ENCODE measurements at regions not wholly inside any gene's neighbourhood (a gene's known extent, or its start where the extent isn't known, plus 50 kb on each side); places are given as distances from the start of the nearest gene placed in this dataset.

- TF ChIP-seq CTCF (IDR thresholded peaks at IDR 0.05) = no peak
- DNase-seq (ENCODE audit: low spot score) = no peak
- H3K9me3 Mint-ChIP-seq (ENCODE audit: low read depth) = peaks cover 16% of the 10 kb centered on the region
- H3K27me3 Mint-ChIP-seq (ENCODE audit: low read depth) = no peaks in the 10 kb centered on the region
- no peak overlapping the region for H3K27ac Mint-ChIP-seq (ENCODE audit: unreplicated experiment)
- peaks cover 5% of the 10 kb centered on the region for H3K36me3 Mint-ChIP-seq (ENCODE audit: low read depth)
- no peak overlapping the region for H3K4me3 Mint-ChIP-seq (ENCODE audit: unreplicated experiment)
- peaks cover 11% of the 10 kb centered on the region for H3K4me1 Mint-ChIP-seq (ENCODE audit: low read depth)
These were observed 328.4 kb upstream of the NFE2L3 start for GRCh38 chr7:25823571-25823970.

- Mint-ChIP-seq H3K4me3 (ENCODE audit: unreplicated experiment) (no peak overlapping the region), H3K9me3 (ENCODE audit: low read depth) (peaks cover 16% of the 10 kb centered on the region), H3K36me3 (ENCODE audit: low read depth) (peaks cover 5% of the 10 kb centered on the region), H3K4me1 (ENCODE audit: low read depth) (peaks cover 45% of the 10 kb centered on the region), H3K27me3 (ENCODE audit: low read depth) (no peaks in the 10 kb centered on the region), H3K27ac (ENCODE audit: unreplicated experiment) (no peak overlapping the region)
- no peak for DNase-seq (ENCODE audit: low spot score)
- TF ChIP-seq CTCF (IDR thresholded peaks at IDR 0.05) = no peak
These were observed 323.5 kb upstream of the NFE2L3 start for GRCh38 chr7:25828468-25828867.

GRCh38 chr7:25829663-25830062, 322.3 kb upstream of the NFE2L3 start:
- H3K27me3 Mint-ChIP-seq (ENCODE audit: low read depth) = no peaks in the 10 kb centered on the region
- H3K9me3 Mint-ChIP-seq (ENCODE audit: low read depth) = peaks cover 16% of the 10 kb centered on the region
- DNase-seq (ENCODE audit: low spot score) = no peak
- H3K4me3 Mint-ChIP-seq (ENCODE audit: unreplicated experiment) = no peak overlapping the region
- no peak for TF ChIP-seq CTCF (IDR thresholded peaks at IDR 0.05)
- no peak overlapping the region for H3K27ac Mint-ChIP-seq (ENCODE audit: unreplicated experiment)
- H3K4me1 Mint-ChIP-seq (ENCODE audit: low read depth) = peaks cover 52% of the 10 kb centered on the region
- H3K36me3 Mint-ChIP-seq (ENCODE audit: low read depth) = peaks cover 5% of the 10 kb centered on the region

- Mint-ChIP-seq H3K27ac (ENCODE audit: unreplicated experiment) (peak overlapping the region; percentile 52), H3K36me3 (ENCODE audit: low read depth) (peaks cover 5% of the 10 kb centered on the region)
These were observed 321.8 kb upstream of the NFE2L3 start for GRCh38 chr7:25830215-25830614.

GRCh38 chr7:25831062-25831691, 320.8 kb upstream of the NFE2L3 start:
- Mint-ChIP-seq H3K9me3 (ENCODE audit: low read depth) (peaks cover 16% of the 10 kb centered on the region), H3K27me3 (ENCODE audit: low read depth) (no peaks in the 10 kb centered on the region), H3K36me3 (ENCODE audit: low read depth) (peaks cover 5% of the 10 kb centered on the region), H3K27ac (ENCODE audit: unreplicated experiment) (peak overlapping the region; percentile 91), H3K4me3 (ENCODE audit: unreplicated experiment) (no peak overlapping the region), H3K4me1 (ENCODE audit: low read depth) (peaks cover 60% of the 10 kb centered on the region)
- no peak for DNase-seq (ENCODE audit: low spot score)
- no peak for TF ChIP-seq CTCF (IDR thresholded peaks at IDR 0.05)

More at GRCh38 chr7:25830215-25830614, 321.8 kb upstream of the NFE2L3 start:
- no peak for TF ChIP-seq CTCF (IDR thresholded peaks at IDR 0.05)
- H3K9me3 Mint-ChIP-seq (ENCODE audit: low read depth) = peaks cover 16% of the 10 kb centered on the region
- no peaks in the 10 kb centered on the region for H3K27me3 Mint-ChIP-seq (ENCODE audit: low read depth)
- DNase-seq (ENCODE audit: low spot score) = no peak
- peaks cover 55% of the 10 kb centered on the region for H3K4me1 Mint-ChIP-seq (ENCODE audit: low read depth)
- H3K4me3 Mint-ChIP-seq (ENCODE audit: unreplicated experiment) = no peak overlapping the region

All from chondrocyte (in vitro differentiated cells).